ENCODE measurements at regions not wholly inside any gene's neighbourhood (a gene's known extent, or its start where the extent isn't known, plus 50 kb on each side); places are given as distances from the start of the nearest gene placed in this dataset.
"Not testable (repeated sequence)": the region's sequence is repeated elsewhere in the genome, so short reads cannot be mapped to it uniquely, and the experiment has no call there.

DNA sequence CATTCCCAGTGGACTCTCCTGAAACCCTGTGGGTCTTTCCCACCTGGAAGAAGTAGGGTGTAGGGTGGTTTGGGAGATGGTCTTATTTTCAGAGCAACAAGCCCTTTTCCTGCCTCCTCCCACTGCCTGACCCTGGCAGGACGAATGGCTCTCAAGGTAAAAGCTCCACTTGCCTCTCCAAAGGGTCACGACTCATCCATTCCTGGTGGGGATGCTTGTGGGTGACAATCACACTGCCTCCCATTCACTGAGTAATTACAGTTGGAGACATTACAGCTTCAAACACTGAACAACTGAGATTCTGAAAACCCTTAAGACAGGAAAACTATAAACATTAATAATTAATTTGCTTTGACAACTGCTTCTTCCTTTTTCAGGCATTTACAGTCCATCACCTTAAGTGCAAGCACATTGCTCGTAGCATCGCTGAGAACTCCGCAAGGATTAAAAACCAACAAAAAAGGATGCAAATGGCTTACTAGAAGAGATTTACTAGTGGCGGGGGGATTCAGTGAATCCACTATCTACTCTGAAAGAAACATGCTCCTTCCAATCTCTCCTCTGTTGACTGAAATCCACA lies 199.6 kb upstream of the IRS2 start:
- BruUV-seq (replicated peaks), result no TSS peak
- Histone ChIP-seq H3K9me3 (no peaks in the 10 kb centered on the region), H3K27me3 (replicated peaks; ENCODE audit: control insufficient read depth, insufficient read depth, low read length) (no peaks in the 10 kb centered on the region), H3K4me1 (no peaks in the 10 kb centered on the region), H3K4me3 (ENCODE audit: low read depth, low read length) (no peak overlapping the region), H3K36me3 (ENCODE audit: control insufficient read depth, insufficient read depth, low read length) (no peaks in the 10 kb centered on the region)
- no peaks in the 10 kb centered on the region for H3K36me3 Mint-ChIP-seq (ENCODE audit: insufficient read depth, unreplicated experiment)
- H3K9me3 Mint-ChIP-seq (ENCODE audit: unreplicated experiment), result no peaks in the 10 kb centered on the region
- H3K4me1 Mint-ChIP-seq (ENCODE audit: low read depth, unreplicated experiment), result no peaks in the 10 kb centered on the region
- intact Hi-C loops (cut with micrococcal nuclease; ENCODE audit: unreplicated experiment), result no loop called here
- ChIA-PET POLR2A (no interaction called here), CTCF (no interaction called here)
- H3K27me3 Mint-ChIP-seq (ENCODE audit: insufficient read depth, unreplicated experiment), result no peaks in the 10 kb centered on the region
- no peak overlapping the region for H3K4me3 Mint-ChIP-seq (ENCODE audit: unreplicated experiment)
- no peak for DNase-seq
- TF ChIP-seq, protein P1, sequence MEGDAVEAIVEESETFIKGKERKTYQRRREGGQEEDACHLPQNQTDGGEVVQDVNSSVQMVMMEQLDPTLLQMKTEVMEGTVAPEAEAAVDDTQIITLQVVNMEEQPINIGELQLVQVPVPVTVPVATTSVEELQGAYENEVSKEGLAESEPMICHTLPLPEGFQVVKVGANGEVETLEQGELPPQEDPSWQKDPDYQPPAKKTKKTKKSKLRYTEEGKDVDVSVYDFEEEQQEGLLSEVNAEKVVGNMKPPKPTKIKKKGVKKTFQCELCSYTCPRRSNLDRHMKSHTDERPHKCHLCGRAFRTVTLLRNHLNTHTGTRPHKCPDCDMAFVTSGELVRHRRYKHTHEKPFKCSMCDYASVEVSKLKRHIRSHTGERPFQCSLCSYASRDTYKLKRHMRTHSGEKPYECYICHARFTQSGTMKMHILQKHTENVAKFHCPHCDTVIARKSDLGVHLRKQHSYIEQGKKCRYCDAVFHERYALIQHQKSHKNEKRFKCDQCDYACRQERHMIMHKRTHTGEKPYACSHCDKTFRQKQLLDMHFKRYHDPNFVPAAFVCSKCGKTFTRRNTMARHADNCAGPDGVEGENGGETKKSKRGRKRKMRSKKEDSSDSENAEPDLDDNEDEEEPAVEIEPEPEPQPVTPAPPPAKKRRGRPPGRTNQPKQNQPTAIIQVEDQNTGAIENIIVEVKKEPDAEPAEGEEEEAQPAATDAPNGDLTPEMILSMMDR (IDR thresholded peaks at IDR 0.05; ENCODE audit: insufficient read depth in 1 of 2, low read depth in 1 of 2, low read length in 1 of 2, severe bottlenecking in 1 of 2, unreplicated experiment in 1 of 2), result no peak
- H3K27ac Mint-ChIP-seq (ENCODE audit: unreplicated experiment), result no peak overlapping the region

DNA sequence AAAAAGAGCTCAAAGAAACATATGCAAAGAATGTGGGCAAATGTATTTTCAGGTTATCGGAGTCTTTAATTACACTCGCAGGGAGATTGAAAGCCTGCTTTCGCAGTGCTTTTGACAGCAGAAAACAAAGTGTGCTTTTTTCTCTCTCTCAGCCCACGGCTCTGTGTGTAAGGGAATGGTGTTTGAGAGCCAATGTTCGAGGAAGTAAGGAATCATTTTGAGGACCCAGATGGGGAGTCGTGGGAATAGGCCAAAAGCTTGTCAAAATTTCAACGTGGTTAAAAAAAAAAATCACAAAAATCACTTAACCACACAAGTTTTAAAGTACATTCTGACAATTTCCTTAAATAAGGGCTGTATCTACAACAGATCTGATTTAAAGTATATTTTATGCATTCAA lies 197.1 kb upstream of the IRS2 start:
- BruUV-seq (replicated peaks), result no TSS peak
- no peak overlapping the region for H3K27ac Mint-ChIP-seq (ENCODE audit: unreplicated experiment)
- DNase-seq, result no peak
- TF ChIP-seq, protein P1 (IDR thresholded peaks at IDR 0.05; ENCODE audit: insufficient read depth in 1 of 2, low read depth in 1 of 2, low read length in 1 of 2, severe bottlenecking in 1 of 2, unreplicated experiment in 1 of 2), result no peak
- no peaks in the 10 kb centered on the region for H3K27me3 Mint-ChIP-seq (ENCODE audit: insufficient read depth, unreplicated experiment)
- no peak overlapping the region for H3K4me3 Mint-ChIP-seq (ENCODE audit: unreplicated experiment)
- no peaks in the 10 kb centered on the region for H3K4me1 Mint-ChIP-seq (ENCODE audit: low read depth, unreplicated experiment)
- Histone ChIP-seq H3K9me3 (no peaks in the 10 kb centered on the region), H3K27me3 (replicated peaks; ENCODE audit: control insufficient read depth, insufficient read depth, low read length) (no peaks in the 10 kb centered on the region), H3K4me1 (no peaks in the 10 kb centered on the region), H3K36me3 (ENCODE audit: control insufficient read depth, insufficient read depth, low read length) (no peaks in the 10 kb centered on the region), H3K4me3 (ENCODE audit: low read depth, low read length) (no peak overlapping the region)
- intact Hi-C loops (cut with micrococcal nuclease; ENCODE audit: unreplicated experiment), result no loop called here
- H3K9me3 Mint-ChIP-seq (ENCODE audit: unreplicated experiment), result no peaks in the 10 kb centered on the region
- POLR2A ChIA-PET, result no interaction called here
- CTCF ChIA-PET, result no interaction called here
- H3K36me3 Mint-ChIP-seq (ENCODE audit: insufficient read depth, unreplicated experiment), result no peaks in the 10 kb centered on the region

DNA sequence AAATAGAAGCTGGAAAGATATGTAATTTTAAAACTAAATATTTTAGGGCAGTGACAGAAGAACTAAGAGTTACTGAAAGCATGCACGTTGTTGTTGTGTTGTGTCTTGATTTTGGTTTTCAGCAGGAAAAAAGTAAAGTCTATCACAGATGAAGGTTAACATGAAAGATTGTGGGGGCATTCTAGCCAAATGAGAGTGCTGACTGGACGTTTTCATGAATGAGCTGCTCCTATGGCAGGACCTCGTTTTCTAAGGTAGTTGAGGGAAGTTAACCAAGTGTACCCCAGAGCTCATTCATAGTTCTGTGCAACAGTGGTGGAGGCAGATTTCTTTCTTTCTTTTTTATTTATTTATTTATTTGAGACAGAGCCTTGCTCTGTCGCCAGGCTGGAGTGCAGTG lies 194.6 kb upstream of the IRS2 start:
- H3K9me3 Mint-ChIP-seq (ENCODE audit: unreplicated experiment), result no peaks in the 10 kb centered on the region
- BruUV-seq (replicated peaks), result no TSS peak
- Histone ChIP-seq H3K4me3 (ENCODE audit: low read depth, low read length) (no peak overlapping the region), H3K36me3 (ENCODE audit: control insufficient read depth, insufficient read depth, low read length) (no peaks in the 10 kb centered on the region), H3K9me3 (no peaks in the 10 kb centered on the region), H3K4me1 (no peaks in the 10 kb centered on the region), H3K27me3 (replicated peaks; ENCODE audit: control insufficient read depth, insufficient read depth, low read length) (no peaks in the 10 kb centered on the region)
- intact Hi-C loops (cut with micrococcal nuclease; ENCODE audit: unreplicated experiment), result no loop called here
- no peak overlapping the region for H3K4me3 Mint-ChIP-seq (ENCODE audit: unreplicated experiment)
- TF ChIP-seq, protein P1 (IDR thresholded peaks at IDR 0.05; ENCODE audit: insufficient read depth in 1 of 2, low read depth in 1 of 2, low read length in 1 of 2, severe bottlenecking in 1 of 2, unreplicated experiment in 1 of 2), result no peak
- no peak for DNase-seq
- POLR2A ChIA-PET, result no interaction called here
- H3K4me1 Mint-ChIP-seq (ENCODE audit: low read depth, unreplicated experiment), result no peaks in the 10 kb centered on the region
- H3K27me3 Mint-ChIP-seq (ENCODE audit: insufficient read depth, unreplicated experiment), result no peaks in the 10 kb centered on the region
- CTCF ChIA-PET, result no interaction called here
- H3K36me3 Mint-ChIP-seq (ENCODE audit: insufficient read depth, unreplicated experiment), result no peaks in the 10 kb centered on the region
- no peak overlapping the region for H3K27ac Mint-ChIP-seq (ENCODE audit: unreplicated experiment)

DNA sequence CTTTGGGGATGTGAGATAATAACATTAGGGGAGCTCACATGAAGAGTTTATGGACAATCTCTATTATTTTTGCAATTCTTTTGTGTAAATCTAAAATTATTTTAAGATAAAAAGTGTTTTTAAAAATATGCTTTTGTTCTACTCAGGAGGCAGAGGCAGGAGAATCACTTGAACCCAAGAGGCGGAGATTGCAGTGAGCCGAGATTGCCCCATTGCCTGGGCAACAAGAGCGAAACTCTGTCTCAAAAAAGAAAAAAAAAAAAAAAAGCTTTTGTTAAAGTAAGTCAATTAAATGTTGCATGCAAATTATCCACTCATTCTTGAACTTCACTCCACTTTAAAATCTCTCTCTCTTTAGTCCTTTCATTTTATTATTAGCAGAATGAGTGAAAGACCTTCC lies 193.3 kb upstream of the IRS2 start:
- H3K36me3 ChIP-seq (ENCODE audit: control insufficient read depth, insufficient read depth, low read length); H3K4me3 ChIP-seq (ENCODE audit: low read depth, low read length); H3K27ac Mint-ChIP-seq (ENCODE audit: unreplicated experiment); BruUV-seq (replicated peaks); H3K9me3 ChIP-seq; H3K27me3 ChIP-seq (replicated peaks; ENCODE audit: control insufficient read depth, insufficient read depth, low read length); H3K4me3 Mint-ChIP-seq (ENCODE audit: unreplicated experiment); CTCF ChIA-PET; H3K4me1 Mint-ChIP-seq (ENCODE audit: low read depth, unreplicated experiment); H3K4me1 ChIP-seq; POLR2A ChIA-PET; H3K36me3 Mint-ChIP-seq (ENCODE audit: insufficient read depth, unreplicated experiment); intact Hi-C loops (cut with micrococcal nuclease; ENCODE audit: unreplicated experiment); DNase-seq; H3K9me3 Mint-ChIP-seq (ENCODE audit: unreplicated experiment); H3K27me3 Mint-ChIP-seq (ENCODE audit: insufficient read depth, unreplicated experiment): not testable (repeated sequence)
